ENCODE measurements at regions not wholly inside any gene's neighbourhood (a gene's known extent, or its start where the extent isn't known, plus 50 kb on each side); places are given as distances from the start of the nearest gene placed in this dataset.

- no peak for TF ChIP-seq CTCF (IDR thresholded peaks at IDR 0.05)
- no peak for TF ChIP-seq EP300 (IDR thresholded peaks at IDR 0.05)
Measured at GRCh38 chr10:89978081-89978480, 276.7 kb downstream of the KIF20B start.
